Activated CD4-positive, alpha-beta T cell treated with anti-CD3 and anti-CD28 coated beads, Interleukin-2, amount 50 U/mL, for 16 hours (primary cell): ENCODE measurements at regions not wholly inside any gene's neighbourhood (a gene's known extent, or its start where the extent isn't known, plus 50 kb on each side); places are given as distances from the start of the nearest gene placed in this dataset.
"Not testable (repeated sequence)": the region's sequence is repeated elsewhere in the genome, so short reads cannot be mapped to it uniquely, and the experiment has no call there.

Experiments used
- DNase-seq: peaks from one replicate; pipeline ENCODE4 v3.0.0-alpha.2; 2020

- no peak for DNase-seq
Observed at GRCh38 chr13:32828711-32829110, 187.5 kb upstream of the KL start.

DNA sequence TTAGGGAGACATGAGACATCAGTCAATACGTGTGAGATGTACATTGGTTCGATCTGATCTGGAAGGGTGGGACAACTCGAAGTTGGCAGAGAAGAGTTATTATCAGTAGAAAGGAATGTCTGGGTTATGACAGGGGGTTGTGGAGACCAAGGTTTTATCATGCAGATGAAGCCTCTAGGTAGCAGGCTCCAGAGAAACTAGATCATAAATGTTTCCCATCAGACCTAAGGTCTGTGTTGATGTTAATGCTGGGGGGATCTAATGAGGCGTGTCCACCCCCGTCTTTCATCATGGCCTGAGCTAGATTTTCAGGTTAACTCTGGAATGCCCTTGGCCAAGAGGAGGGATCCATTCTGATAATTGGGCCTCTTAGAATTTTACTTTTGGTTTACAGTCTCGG, 187.0 kb upstream of the KL start:
- no peak for DNase-seq

- DNase-seq = no peak
Observed at GRCh38 chr13:32829676-32830335, 186.4 kb upstream of the KL start.

GRCh38 chr13:32830336-32831031, 185.7 kb upstream of the KL start:
- no peak for DNase-seq

GRCh38 chr13:32837307-32837972, 178.8 kb upstream of the KL start:
- DNase-seq = no peak

GRCh38 chr13:32837973-32838927, 178.0 kb upstream of the KL start:
- DNase-seq = no peak

DNA sequence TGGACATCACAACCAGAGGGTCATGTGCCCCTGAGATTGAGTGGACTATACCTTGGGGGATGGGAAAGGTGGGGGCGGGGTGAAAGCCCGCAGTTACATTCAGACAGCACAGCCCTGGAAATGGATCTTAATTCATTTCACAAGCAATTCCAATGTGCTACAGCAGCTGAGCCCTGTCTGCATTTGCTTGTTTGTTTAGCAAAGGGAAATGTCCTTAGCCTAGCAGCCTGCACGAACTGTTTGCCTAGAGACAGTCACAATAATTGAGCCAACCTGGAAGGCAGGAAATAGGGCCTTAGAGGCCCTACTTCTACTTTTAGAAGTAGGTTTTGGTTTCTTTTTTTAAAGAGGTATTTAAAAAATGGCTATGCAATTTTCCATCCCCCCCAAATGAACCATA, 177.3 kb upstream of the KL start:
- peak; percentile 42 for DNase-seq

- DNase-seq = no peak
Observed at GRCh38 chr13:32840113-32840512, 176.1 kb upstream of the KL start.

- DNase-seq = peak; percentile 84
Observed at GRCh38 chr13:32840989-32841713, 175.1 kb upstream of the KL start.

DNA sequence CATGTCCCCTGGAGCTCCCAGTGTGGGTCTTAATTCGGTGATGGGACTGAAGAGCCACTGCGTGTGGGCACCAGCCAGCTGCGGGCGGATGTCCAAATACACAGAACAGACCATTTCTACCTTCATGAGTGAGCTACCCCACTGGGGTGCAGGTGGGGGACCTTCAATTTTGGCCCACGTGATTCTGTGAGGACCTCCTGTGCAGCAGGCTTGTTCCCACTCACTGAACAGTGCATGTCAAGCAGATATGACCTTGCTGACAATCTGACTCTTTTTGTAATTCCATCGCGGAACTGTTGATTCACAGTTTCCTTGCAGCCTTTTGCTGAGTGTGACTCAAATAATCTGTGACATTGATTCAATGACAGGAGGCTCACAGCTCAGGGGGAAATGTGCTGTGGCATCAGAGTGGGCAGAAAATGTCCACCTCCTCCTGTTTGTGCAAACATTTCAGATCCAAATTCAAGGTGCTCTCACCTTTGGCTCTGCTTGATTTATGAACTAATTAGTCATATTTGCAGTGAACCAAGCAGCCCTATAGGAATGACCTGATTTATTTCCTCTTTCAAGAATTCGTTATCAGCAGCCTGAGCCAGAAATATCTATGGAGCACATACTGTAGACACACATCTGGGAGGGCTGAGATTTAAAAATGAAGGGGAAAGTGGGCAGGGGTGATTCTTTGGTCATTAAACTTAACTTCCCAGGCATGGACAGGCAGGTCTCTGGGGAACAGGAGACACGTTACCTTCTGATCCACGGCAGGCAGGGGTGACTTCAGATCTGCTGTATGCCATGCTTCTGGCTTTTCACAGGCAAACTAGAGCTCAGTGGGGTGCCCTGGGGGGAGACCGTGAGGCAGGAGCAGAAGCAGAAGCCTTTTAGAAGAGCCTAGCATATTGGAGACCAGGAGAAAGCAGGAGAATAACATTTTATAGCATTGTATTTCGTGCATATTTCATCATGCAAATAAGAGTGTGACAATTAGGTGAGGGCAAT, 170.0 kb upstream of the KL start:
- DNase-seq = peak; percentile 16

DNA sequence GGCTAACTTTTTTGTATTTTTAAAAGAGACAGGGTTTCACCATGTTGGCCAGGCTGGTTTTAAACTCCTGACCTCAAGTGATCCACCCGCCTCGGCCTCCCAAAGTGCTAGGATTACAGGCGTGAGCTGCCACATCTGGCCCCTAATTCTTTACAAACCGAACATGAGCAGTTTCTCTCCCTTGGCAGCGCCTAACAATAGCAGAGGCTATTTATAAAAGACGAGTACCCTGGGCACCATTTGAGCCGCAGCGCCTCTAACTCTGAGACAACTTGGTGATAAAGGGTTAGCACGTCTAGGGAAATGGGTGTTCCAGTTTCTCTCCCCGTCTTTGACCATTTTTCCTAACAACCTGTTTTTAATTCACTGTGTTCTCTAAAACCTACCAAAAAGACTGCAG, 168.2 kb upstream of the KL start:
- DNase-seq = not testable (repeated sequence)

- no peak for DNase-seq
Observed at GRCh38 chr13:32849369-32849768, 166.9 kb upstream of the KL start.

GRCh38 chr13:32850316-32851052, 165.7 kb upstream of the KL start:
- no peak for DNase-seq

DNA sequence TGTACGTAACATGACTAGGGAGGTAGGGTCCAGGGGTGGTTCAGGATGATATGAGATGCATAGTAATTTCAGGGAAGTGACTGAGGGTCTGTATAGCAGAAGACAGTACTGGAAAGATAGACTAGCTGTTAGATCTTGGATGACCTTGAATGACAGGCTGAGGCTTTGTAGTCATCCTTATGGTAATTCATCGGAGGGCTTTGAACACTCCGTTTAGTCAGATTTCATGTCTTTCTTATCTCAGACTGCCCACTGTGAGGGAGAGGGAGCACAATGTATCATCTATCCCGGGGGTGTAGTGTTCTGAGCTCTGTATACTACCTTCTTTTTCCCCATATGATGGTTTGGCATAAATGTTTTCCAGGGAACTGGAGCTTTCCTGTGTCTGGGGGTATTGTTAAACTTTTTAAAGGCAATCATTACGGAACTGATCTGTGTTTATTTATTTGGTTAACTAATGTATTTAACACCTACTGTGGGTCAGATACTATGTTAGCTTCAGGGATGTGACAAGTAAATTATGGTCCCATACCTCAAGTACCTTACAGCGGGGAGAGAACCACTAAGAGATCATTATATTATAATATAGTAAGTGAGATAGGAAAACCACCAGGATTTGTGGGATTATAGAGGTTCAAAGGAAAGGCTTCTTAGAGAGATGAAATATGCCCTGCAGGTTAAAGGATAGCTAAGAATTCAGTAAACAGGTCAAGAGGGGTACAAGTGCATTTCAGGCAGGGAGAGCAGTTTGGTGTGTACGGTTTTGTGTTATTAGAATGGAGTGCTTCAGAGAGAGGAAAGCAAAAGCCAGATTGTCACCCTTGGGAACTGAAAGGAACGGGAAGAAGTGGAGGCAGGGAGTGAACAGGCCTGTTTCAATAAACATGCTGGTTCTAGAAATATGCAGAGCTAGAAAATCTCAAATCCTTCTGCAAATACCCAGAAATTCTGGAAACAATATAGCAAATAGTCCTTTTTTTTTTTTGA, 164.8 kb upstream of the KL start:
- DNase-seq = no peak

GRCh38 chr13:32852526-32852925, 163.7 kb upstream of the KL start:
- no peak for DNase-seq

- no peak for DNase-seq
Observed at GRCh38 chr13:32857077-32857476, 159.1 kb upstream of the KL start.

DNA sequence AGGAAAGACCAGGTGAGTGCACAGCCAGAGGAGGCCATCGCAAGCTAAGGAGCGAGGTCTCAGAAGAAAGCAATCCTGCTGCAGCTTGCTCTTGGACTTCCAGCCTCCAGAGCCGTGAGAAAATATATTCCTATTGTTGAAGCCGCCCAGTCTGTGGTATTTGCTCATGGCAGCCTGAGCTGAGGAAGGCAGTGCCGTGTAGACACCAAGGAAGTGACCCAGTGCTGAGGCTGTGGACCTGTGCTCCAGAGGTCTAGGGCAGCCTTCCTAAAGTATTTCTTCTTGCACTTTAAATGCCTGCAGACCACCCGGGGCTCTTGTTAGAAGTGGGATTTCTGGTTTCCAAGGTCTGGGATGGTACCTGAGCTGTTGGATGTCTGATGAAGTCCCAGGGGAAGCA, 158.5 kb upstream of the KL start:
- no peak for DNase-seq

GRCh38 chr13:32859707-32860292, 156.4 kb upstream of the KL start:
- no peak for DNase-seq

GRCh38 chr13:32861304-32861703, 154.9 kb upstream of the KL start:
- no peak for DNase-seq
